Liver (tissue), 8 donors: ENCODE measurements at regions not wholly inside any gene's neighbourhood (a gene's known extent, or its start where the extent isn't known, plus 50 kb on each side); places are given as distances from the start of the nearest gene placed in this dataset.

ENCODE experiments used
- DNase-seq: peaks from one replicate; pipeline ENCODE4 v3.0.0-alpha.2; 2017; ENCODE audit warnings: low spot score
- H3K27ac ChIP-seq, 2 donors: one replicate each; pipeline ENCODE4 v1.7.0; 2013; ENCODE audit warnings: inconsistent platforms in 2 of 2, low read length in 2 of 2, control low read depth in 1 of 2, low read depth in 1 of 2, mild to moderate bottlenecking in 1 of 2
- H3K27me3 ChIP-seq, 4 donors: one replicate each; pipeline versions ENCODE4 v1.6.1 to v1.7.0; 2013; ENCODE audit warnings: low read length in 3 of 4, inconsistent platforms in 1 of 4, mild to moderate bottlenecking in 1 of 4, moderate library complexity in 1 of 4; ENCODE audit not compliant: control insufficient read depth in 4 of 4, insufficient read depth in 4 of 4
- H3K36me3 ChIP-seq, 4 donors: one replicate each; pipeline versions ENCODE4 v1.6.1 to v1.7.0; 2013; ENCODE audit warnings: low read length in 3 of 4, mild to moderate bottlenecking in 3 of 4, low read depth in 1 of 4, moderate library complexity in 1 of 4; ENCODE audit not compliant: control insufficient read depth in 4 of 4, insufficient read depth in 3 of 4
- H3K4me1 ChIP-seq, 4 donors: one replicate each; pipeline versions ENCODE4 v1.6.1 to v1.7.0; 2013; ENCODE audit warnings: low read length in 3 of 4, mild to moderate bottlenecking in 3 of 4, moderate library complexity in 1 of 4; ENCODE audit not compliant: control insufficient read depth in 4 of 4, insufficient read depth in 4 of 4
- H3K4me3 ChIP-seq, 3 donors: one replicate each; pipeline versions ENCODE4 v1.6.1 to v1.7.0; 2013; ENCODE audit warnings: low read length in 3 of 3, control low read depth in 1 of 3, low read depth in 1 of 3, mild to moderate bottlenecking in 1 of 3
- H3K9ac ChIP-seq, 2 donors: one replicate each; pipeline ENCODE4 v1.7.0; 2013; ENCODE audit warnings: low read length in 2 of 2, mild to moderate bottlenecking in 2 of 2, moderate library complexity in 2 of 2, control low read depth in 1 of 2, low read depth in 1 of 2
- H3K9me3 ChIP-seq, 4 donors: one replicate each; pipeline versions ENCODE4 v1.6.1 to v1.7.0; 2013; ENCODE audit warnings: low read length in 3 of 4; ENCODE audit not compliant: control insufficient read depth in 4 of 4
- EGR1 ChIP-seq, 2 donors: IDR thresholded peaks; 2 replicates each; pipeline ENCODE4 v1.6.1; 2016 to 2018; ENCODE audit warnings: antibody characterized with exemption in 2 of 2, low read depth in 2 of 2
- FOXA1 ChIP-seq: IDR thresholded peaks from 2 replicates; pipeline ENCODE4 v1.6.1; 2016; ENCODE audit warnings: antibody characterized with exemption
- FOXA2 ChIP-seq: IDR thresholded peaks from 2 replicates; pipeline ENCODE4 v1.6.1; 2016; ENCODE audit warnings: antibody characterized with exemption
- GABPA ChIP-seq, 2 donors: IDR thresholded peaks in 1 of 2; conservative IDR thresholded peaks in 1 of 2; 2 replicates each; pipeline ENCODE4 v1.6.1; 2016; ENCODE audit warnings: antibody characterized with exemption in 2 of 2, mild to moderate bottlenecking in 1 of 2, moderate library complexity in 1 of 2
- HNF4A ChIP-seq, 2 donors: conservative IDR thresholded peaks; 2 replicates each; pipeline ENCODE4 v1.6.1; 2016; ENCODE audit warnings: antibody characterized with exemption in 2 of 2, mild to moderate bottlenecking in 2 of 2
- HNF4G ChIP-seq: IDR thresholded peaks from 2 replicates; pipeline ENCODE4 v1.6.1; 2016; ENCODE audit warnings: antibody characterized with exemption
- JUND ChIP-seq, 2 donors: IDR thresholded peaks; 2 replicates each; pipeline ENCODE4 v1.6.1; 2016; ENCODE audit warnings: antibody characterized with exemption in 2 of 2
- MAX ChIP-seq: IDR thresholded peaks from 2 replicates; pipeline ENCODE4 v1.6.1; 2016; ENCODE audit warnings: antibody characterized with exemption
- NR2F2 ChIP-seq: IDR thresholded peaks from 2 replicates; pipeline ENCODE4 v1.6.1; 2016; ENCODE audit warnings: antibody characterized with exemption
- RAD21 ChIP-seq, 2 donors: IDR thresholded peaks; 2 replicates each; pipeline ENCODE4 v1.6.1; 2016; ENCODE audit warnings: antibody characterized with exemption in 2 of 2, mild to moderate bottlenecking in 2 of 2
- REST ChIP-seq: IDR thresholded peaks from 2 replicates; pipeline ENCODE4 v1.6.1; 2016; ENCODE audit warnings: antibody characterized with exemption, mild to moderate bottlenecking
- RXRA ChIP-seq, 2 donors: IDR thresholded peaks; 2 replicates each; pipeline ENCODE4 v1.6.1; 2017 to 2018; ENCODE audit warnings: antibody characterized with exemption in 2 of 2, mild to moderate bottlenecking in 1 of 2
- SP1 ChIP-seq: IDR thresholded peaks from 2 replicates; pipeline ENCODE4 v1.6.1; 2018; ENCODE audit warnings: antibody characterized with exemption, mild to moderate bottlenecking
- TAF1 ChIP-seq: conservative IDR thresholded peaks from 2 replicates; pipeline ENCODE4 v1.6.1; 2016; ENCODE audit warnings: antibody characterized with exemption, mild to moderate bottlenecking
- YY1 ChIP-seq: IDR thresholded peaks from 2 replicates; pipeline ENCODE4 v1.6.1; 2016; ENCODE audit warnings: antibody characterized with exemption, mild to moderate bottlenecking
- WGBS: extraction: QIAGEN DNeasy Blood & Tissue Kit; methylation state at CpG from one replicate; pipeline ENCODE4 v1.1.7; 2013; 5-methylcytosine and 5-hydroxymethylcytosine counted together
- TF ChIP-seq, protein P1 (sequence below): IDR thresholded peaks from 2 replicates; pipeline ENCODE4 v1.6.1; 2016; ENCODE audit warnings: antibody characterized with exemption
- TF ChIP-seq, protein P2 (sequence below): fragments of 150-350 bp; IDR thresholded peaks from 2 replicates; pipeline ENCODE4 v1.5.1; 2017; ENCODE audit warnings: improper control_type of control experiment, low read depth, low read length; ENCODE audit not compliant: missing input control
- donor health status: healthy.
- donor health status: healthy.
- donor health status: healthy.
- donor health status: healthy.
- donor health status: healthy.

DNA sequence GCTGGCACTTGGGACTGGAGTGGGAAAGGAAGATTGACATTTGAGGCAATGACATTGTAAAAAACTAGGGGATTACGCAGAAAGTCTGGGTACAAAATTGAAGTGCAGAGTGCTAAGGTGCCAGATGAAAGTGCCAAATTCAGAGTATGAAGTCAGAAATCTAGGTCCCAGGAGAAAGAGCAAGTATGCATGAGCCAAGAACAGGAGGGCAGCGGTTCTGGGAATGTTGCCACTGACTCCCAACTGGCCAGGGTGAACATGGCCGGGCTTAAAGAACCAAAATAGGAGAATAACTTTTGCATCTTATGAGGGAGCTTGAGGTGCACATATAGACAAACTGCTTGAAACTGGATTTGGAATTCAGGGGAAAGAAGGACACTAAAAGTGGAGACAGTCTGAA, 495.8 kb upstream of the KLF12 start (continued):
- TF ChIP-seq, protein P1, sequence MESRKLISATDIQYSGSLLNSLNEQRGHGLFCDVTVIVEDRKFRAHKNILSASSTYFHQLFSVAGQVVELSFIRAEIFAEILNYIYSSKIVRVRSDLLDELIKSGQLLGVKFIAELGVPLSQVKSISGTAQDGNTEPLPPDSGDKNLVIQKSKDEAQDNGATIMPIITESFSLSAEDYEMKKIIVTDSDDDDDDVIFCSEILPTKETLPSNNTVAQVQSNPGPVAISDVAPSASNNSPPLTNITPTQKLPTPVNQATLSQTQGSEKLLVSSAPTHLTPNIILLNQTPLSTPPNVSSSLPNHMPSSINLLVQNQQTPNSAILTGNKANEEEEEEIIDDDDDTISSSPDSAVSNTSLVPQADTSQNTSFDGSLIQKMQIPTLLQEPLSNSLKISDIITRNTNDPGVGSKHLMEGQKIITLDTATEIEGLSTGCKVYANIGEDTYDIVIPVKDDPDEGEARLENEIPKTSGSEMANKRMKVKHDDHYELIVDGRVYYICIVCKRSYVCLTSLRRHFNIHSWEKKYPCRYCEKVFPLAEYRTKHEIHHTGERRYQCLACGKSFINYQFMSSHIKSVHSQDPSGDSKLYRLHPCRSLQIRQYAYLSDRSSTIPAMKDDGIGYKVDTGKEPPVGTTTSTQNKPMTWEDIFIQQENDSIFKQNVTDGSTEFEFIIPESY: no peak
- TF ChIP-seq MAX (no peak), JUND (IDR thresholded peaks at IDR 0.05) (no peak)

DNA sequence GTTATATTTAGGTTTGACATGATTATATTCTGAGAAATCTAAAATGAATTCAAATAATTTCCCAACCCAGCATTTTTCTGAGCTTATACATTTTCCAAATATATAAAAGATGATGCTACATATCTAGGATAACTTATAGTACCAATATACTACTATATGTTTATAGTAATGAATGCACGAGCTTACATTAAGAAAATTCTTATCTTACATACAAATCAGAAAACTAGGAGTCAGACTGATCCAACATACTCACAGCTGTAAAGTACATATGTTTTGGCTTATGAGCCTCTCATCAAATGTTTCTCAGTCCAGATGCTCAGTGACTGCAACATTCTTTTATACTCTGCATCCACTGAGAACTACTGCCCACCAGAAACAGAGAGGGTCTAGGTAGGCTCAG, 491.3 kb upstream of the KLF12 start:
- no peak overlapping the region for H3K27ac ChIP-seq
- DNase-seq: no peak
- TF ChIP-seq SP1 (no peak), FOXA1 (no peak), HNF4A (conservative IDR thresholded peaks at IDR 0.05) (no peak), MAX (no peak), JUND (IDR thresholded peaks at IDR 0.05) (no peak), FOXA2 (no peak)
- TF ChIP-seq, protein P2, sequence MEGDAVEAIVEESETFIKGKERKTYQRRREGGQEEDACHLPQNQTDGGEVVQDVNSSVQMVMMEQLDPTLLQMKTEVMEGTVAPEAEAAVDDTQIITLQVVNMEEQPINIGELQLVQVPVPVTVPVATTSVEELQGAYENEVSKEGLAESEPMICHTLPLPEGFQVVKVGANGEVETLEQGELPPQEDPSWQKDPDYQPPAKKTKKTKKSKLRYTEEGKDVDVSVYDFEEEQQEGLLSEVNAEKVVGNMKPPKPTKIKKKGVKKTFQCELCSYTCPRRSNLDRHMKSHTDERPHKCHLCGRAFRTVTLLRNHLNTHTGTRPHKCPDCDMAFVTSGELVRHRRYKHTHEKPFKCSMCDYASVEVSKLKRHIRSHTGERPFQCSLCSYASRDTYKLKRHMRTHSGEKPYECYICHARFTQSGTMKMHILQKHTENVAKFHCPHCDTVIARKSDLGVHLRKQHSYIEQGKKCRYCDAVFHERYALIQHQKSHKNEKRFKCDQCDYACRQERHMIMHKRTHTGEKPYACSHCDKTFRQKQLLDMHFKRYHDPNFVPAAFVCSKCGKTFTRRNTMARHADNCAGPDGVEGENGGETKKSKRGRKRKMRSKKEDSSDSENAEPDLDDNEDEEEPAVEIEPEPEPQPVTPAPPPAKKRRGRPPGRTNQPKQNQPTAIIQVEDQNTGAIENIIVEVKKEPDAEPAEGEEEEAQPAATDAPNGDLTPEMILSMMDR: no peak
- 75% methylated on average over 1 of the region's 1 CpG for WGBS
- no peaks in the 10 kb centered on the region for H3K4me1 ChIP-seq
- no peaks in the 10 kb centered on the region for H3K36me3 ChIP-seq
- no peak overlapping the region for H3K4me3 ChIP-seq
- H3K9me3 ChIP-seq: no peaks in the 10 kb centered on the region
- H3K27me3 ChIP-seq: no peaks in the 10 kb centered on the region
- no peak overlapping the region for H3K9ac ChIP-seq

DNA sequence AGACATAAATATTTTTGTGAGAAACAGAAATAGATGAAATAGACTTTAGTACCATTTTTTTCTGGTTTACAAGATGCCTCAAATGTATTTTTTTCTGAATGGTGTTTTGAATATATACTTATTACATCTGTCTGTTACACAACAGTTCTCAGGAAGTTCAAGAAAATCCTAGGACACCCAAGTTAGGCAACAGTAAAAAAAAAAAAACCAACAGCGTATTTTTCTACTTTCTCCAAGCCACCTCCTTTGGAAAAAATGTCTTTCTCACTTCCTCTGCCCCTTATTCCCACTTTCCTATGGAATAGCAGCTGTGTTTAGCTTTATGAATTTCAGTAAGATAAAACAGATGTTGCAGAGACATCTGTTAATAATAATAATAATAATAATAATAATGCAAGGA, 489.6 kb upstream of the KLF12 start:
- no peaks in the 10 kb centered on the region for H3K27me3 ChIP-seq
- no peak overlapping the region for H3K9ac ChIP-seq
- H3K4me3 ChIP-seq: no peak overlapping the region
- no peaks in the 10 kb centered on the region for H3K36me3 ChIP-seq
- DNase-seq: no peak
- no peaks in the 10 kb centered on the region for H3K9me3 ChIP-seq
- H3K27ac ChIP-seq: no peak overlapping the region
- WGBS: 77% methylated on average over 1 of the region's 1 CpG
- H3K4me1 ChIP-seq: no peaks in the 10 kb centered on the region
- TF ChIP-seq FOXA2 (no peak), HNF4G (no peak), EGR1 (IDR thresholded peaks at IDR 0.05; ENCODE audit: low read depth in 2 of 2) (no peak), HNF4A (conservative IDR thresholded peaks at IDR 0.05) (no peak), SP1 (no peak), MAX (no peak), YY1 (no peak), NR2F2 (no peak), RAD21 (IDR thresholded peaks at IDR 0.05) (no peak), TAF1 (no peak), REST (no peak), RXRA (IDR thresholded peaks at IDR 0.05) (no peak), FOXA1 (no peak), GABPA (IDR thresholded peaks at IDR 0.05 in 1 of 2, conservative IDR thresholded peaks at IDR 0.05 in 1 of 2) (no peak)
- TF ChIP-seq, protein P1: no peak
- TF ChIP-seq, protein P2: no peak
